ENCODE measurements at regions not wholly inside any gene's neighbourhood (a gene's known extent, or its start where the extent isn't known, plus 50 kb on each side); places are given as distances from the start of the nearest gene placed in this dataset.

DNA sequence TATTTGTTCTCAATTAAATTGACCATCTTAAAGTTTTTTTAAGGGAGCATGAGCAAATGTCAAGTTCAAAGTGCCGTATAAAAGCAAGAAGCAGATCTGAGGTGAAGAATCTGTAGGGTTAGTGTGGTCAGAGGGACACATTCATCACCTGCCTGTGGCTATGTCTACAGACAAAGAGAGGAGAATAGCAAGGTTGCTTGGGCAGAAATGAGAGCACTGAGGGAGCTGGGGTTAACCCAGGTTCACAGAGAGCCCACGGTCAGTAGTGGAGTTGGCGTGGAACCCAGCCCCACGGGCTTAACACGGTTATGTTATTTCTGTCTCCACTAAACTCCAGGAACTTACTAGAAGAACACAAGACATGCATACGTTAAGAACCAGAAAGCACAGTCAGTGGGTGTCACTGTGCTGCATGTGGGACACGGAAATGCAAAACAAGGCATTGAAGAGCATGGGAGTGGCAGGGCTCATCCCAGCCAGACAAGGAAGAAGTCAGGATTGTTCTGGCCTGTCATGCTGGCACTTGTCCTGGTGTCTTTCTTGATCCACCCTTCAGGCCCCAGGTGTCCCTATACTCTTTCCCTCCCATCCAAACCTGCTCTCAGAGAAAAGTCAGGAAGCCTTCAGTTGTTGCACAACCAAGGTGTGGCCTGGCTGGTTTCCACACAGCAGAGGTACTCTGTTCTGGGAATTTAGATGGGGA lies 95.5 kb upstream of the IVNS1ABP start:
- Histone ChIP-seq H3K36me3 (ENCODE audit: insufficient read depth, low read length) (no peaks in the 10 kb centered on the region), H3K4me1 (ENCODE audit: insufficient read depth, low read length) (no peaks in the 10 kb centered on the region), H3K4me3 (ENCODE audit: low read length) (no peak overlapping the region), H3K9me3 (ENCODE audit: low read length) (no peaks in the 10 kb centered on the region), H2AFZ (ENCODE audit: low read depth, low read length) (no peak overlapping the region), H3K27me3 (ENCODE audit: insufficient read depth, low read length) (no peaks in the 10 kb centered on the region)

- no peaks in the 10 kb centered on the region for H3K4me1 ChIP-seq (ENCODE audit: insufficient read depth, low read length)
- no peak overlapping the region for H3K4me3 ChIP-seq (ENCODE audit: low read length)
- H2AFZ ChIP-seq (ENCODE audit: low read depth, low read length), result no peak overlapping the region
- H3K9me3 ChIP-seq (ENCODE audit: low read length), result no peaks in the 10 kb centered on the region
- no peaks in the 10 kb centered on the region for H3K27me3 ChIP-seq (ENCODE audit: insufficient read depth, low read length)
- no peaks in the 10 kb centered on the region for H3K36me3 ChIP-seq (ENCODE audit: insufficient read depth, low read length)
These were observed 92.9 kb upstream of the IVNS1ABP start for GRCh38 chr1:185409763-185410528.

DNA sequence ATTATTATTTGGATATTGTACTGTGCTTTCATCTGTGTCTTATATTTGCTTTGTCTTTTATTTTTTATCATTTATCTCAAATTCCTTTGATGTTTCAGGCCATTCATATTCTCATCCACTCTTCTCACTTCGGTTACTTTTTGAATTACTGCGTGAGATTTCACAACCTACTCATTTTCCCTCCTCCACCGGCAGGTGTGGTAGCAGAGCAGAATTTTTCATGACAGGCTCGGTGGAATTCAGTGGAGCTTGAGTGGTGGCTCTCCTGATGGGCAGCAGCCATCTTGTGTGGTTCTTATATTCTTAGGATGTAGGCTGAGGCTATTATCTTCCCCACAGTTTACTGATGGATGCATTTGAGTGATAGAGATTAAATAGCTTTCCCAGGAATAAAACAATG lies 92.3 kb upstream of the IVNS1ABP start:
- Histone ChIP-seq H3K4me1 (ENCODE audit: insufficient read depth, low read length) (no peaks in the 10 kb centered on the region), H3K36me3 (ENCODE audit: insufficient read depth, low read length) (no peaks in the 10 kb centered on the region), H2AFZ (ENCODE audit: low read depth, low read length) (no peak overlapping the region), H3K27me3 (ENCODE audit: insufficient read depth, low read length) (no peaks in the 10 kb centered on the region), H3K4me3 (ENCODE audit: low read length) (no peak overlapping the region), H3K9me3 (ENCODE audit: low read length) (no peaks in the 10 kb centered on the region)

DNA sequence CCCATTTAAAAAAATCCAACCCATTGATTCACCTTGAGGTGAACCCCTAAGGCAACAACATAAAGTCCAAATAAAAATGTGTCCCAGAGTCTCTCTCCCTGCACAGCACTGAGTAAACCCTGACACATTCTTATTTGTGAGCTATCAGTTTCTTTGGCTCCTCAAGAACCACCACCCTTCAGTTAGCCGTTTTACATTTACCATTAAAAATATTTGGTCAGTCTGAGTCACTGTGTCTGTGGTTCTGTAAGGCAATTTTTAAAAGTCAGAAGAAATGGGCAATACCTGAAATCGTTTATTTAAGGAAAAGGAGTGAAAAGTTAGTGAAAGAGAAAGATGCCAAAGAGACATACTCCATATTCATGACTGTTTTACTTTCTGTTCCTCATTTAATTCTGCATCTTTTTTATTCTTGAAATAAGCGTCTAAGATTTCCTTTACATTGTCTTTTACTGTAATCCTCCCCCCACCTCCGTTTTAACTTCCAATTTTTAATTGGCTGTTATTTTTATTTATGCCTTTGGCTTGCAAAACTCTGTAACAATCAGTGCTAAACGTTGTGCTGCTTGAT lies 91.7 kb upstream of the IVNS1ABP start:
- Histone ChIP-seq H2AFZ (ENCODE audit: low read depth, low read length) (no peak overlapping the region), H3K4me3 (ENCODE audit: low read length) (no peak overlapping the region), H3K9me3 (ENCODE audit: low read length) (no peaks in the 10 kb centered on the region), H3K4me1 (ENCODE audit: insufficient read depth, low read length) (no peaks in the 10 kb centered on the region), H3K27me3 (ENCODE audit: insufficient read depth, low read length) (no peaks in the 10 kb centered on the region), H3K36me3 (ENCODE audit: insufficient read depth, low read length) (no peaks in the 10 kb centered on the region)

DNA sequence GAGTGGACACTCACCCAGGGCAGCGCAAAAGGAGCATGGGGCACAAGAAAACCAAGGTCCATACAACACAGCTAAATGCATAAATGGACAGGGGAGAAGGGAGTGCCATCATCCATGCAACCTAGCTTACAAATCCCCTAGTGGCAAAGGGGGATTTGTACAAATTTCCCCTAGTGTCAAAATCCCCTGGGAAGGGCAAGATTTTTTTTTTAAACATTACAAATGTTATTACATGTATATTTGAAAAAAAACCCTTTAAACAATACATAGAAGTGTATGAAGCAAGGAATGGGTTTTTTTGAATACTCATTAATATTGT lies 89.6 kb upstream of the IVNS1ABP start:
- peaks cover 6% of the 10 kb centered on the region for H3K4me1 ChIP-seq (ENCODE audit: insufficient read depth, low read length)
- no peaks in the 10 kb centered on the region for H3K9me3 ChIP-seq (ENCODE audit: low read length)
- no peaks in the 10 kb centered on the region for H3K36me3 ChIP-seq (ENCODE audit: insufficient read depth, low read length)
- H3K4me3 ChIP-seq (ENCODE audit: low read length), result no peak overlapping the region
- no peak overlapping the region for H2AFZ ChIP-seq (ENCODE audit: low read depth, low read length)
- H3K27me3 ChIP-seq (ENCODE audit: insufficient read depth, low read length), result no peaks in the 10 kb centered on the region

- Histone ChIP-seq H3K27me3 (ENCODE audit: insufficient read depth, low read length) (no peaks in the 10 kb centered on the region), H3K9me3 (ENCODE audit: low read length) (no peaks in the 10 kb centered on the region), H2AFZ (ENCODE audit: low read depth, low read length) (no peak overlapping the region), H3K4me1 (ENCODE audit: insufficient read depth, low read length) (peaks cover 7% of the 10 kb centered on the region), H3K4me3 (ENCODE audit: low read length) (no peak overlapping the region), H3K36me3 (ENCODE audit: insufficient read depth, low read length) (no peaks in the 10 kb centered on the region)
These were observed 89.1 kb upstream of the IVNS1ABP start for GRCh38 chr1:185406006-185406690.

GRCh38 chr1:185404907-185405568 lies 88.0 kb upstream of the IVNS1ABP start:
- Histone ChIP-seq H3K4me1 (ENCODE audit: insufficient read depth, low read length) (peaks cover 10% of the 10 kb centered on the region), H3K4me3 (ENCODE audit: low read length) (no peak overlapping the region), H3K27me3 (ENCODE audit: insufficient read depth, low read length) (no peaks in the 10 kb centered on the region)

DNA sequence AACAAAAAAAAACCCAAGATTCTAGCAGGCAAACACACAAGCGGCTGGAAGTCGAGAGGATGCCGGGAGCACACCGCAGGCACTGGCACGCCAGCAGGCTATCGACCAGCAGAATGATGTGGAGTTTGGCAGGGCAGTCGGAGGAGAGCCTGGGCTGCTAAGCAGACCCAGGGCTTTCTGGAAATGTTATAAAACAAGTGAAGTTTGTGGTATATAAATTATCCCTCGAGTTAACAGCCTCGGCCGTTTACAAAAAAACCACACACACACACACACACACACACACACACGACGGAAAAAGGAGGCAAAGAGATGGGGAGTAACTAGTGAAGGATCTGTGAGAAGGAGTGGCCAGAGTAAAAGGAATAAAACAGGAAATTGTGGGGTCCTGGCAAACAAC lies 87.2 kb upstream of the IVNS1ABP start:
- Histone ChIP-seq H3K4me3 (ENCODE audit: low read length) (no peak overlapping the region), H3K36me3 (ENCODE audit: insufficient read depth, low read length) (no peaks in the 10 kb centered on the region), H3K27me3 (ENCODE audit: insufficient read depth, low read length) (no peaks in the 10 kb centered on the region)

More at GRCh38 chr1:185404907-185405568, 88.0 kb upstream of the IVNS1ABP start:
- no peaks in the 10 kb centered on the region for H3K36me3 ChIP-seq (ENCODE audit: insufficient read depth, low read length)
- no peak overlapping the region for H2AFZ ChIP-seq (ENCODE audit: low read depth, low read length)
- H3K9me3 ChIP-seq (ENCODE audit: low read length), result no peaks in the 10 kb centered on the region

DNA sequence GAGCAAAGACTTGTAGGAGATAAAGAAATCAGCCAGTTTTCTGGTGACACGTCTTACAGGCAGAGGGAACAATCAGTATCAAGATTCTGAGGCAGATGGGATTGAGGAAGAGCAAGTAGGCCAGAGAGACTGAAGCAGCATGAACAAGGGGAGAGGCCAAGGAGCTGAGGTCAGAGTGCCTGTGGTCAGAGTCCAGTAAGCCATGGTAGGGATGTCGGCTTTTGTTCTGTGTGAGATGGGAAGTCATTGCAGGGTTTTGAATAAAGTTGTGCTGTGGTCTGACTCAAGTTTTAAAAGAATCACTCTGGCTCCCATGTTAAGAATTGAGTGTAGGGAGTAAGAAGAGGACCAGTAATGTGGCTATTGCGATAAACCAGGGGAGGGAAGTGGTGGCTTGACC lies 85.9 kb upstream of the IVNS1ABP start:
- H3K9me3 ChIP-seq (ENCODE audit: low read length), result no peaks in the 10 kb centered on the region
- H3K4me3 ChIP-seq (ENCODE audit: low read length), result no peak overlapping the region
- H3K36me3 ChIP-seq (ENCODE audit: insufficient read depth, low read length), result no peaks in the 10 kb centered on the region
- H2AFZ ChIP-seq (ENCODE audit: low read depth, low read length), result no peak overlapping the region
- H3K4me1 ChIP-seq (ENCODE audit: insufficient read depth, low read length), result peaks cover 10% of the 10 kb centered on the region
- H3K27me3 ChIP-seq (ENCODE audit: insufficient read depth, low read length), result no peaks in the 10 kb centered on the region

More for the DNA sequence above, 87.2 kb upstream of the IVNS1ABP start:
- Histone ChIP-seq H3K4me1 (ENCODE audit: insufficient read depth, low read length) (peaks cover 10% of the 10 kb centered on the region), H3K9me3 (ENCODE audit: low read length) (no peaks in the 10 kb centered on the region), H2AFZ (ENCODE audit: low read depth, low read length) (no peak overlapping the region)

GRCh38 chr1:185401019-185401418 lies 84.0 kb upstream of the IVNS1ABP start:
- H2AFZ ChIP-seq (ENCODE audit: low read depth, low read length), result no peak overlapping the region
- peaks cover 10% of the 10 kb centered on the region for H3K4me1 ChIP-seq (ENCODE audit: insufficient read depth, low read length)
- no peaks in the 10 kb centered on the region for H3K9me3 ChIP-seq (ENCODE audit: low read length)
- no peaks in the 10 kb centered on the region for H3K36me3 ChIP-seq (ENCODE audit: insufficient read depth, low read length)
- no peak overlapping the region for H3K4me3 ChIP-seq (ENCODE audit: low read length)
- H3K27me3 ChIP-seq (ENCODE audit: insufficient read depth, low read length), result no peaks in the 10 kb centered on the region

DNA sequence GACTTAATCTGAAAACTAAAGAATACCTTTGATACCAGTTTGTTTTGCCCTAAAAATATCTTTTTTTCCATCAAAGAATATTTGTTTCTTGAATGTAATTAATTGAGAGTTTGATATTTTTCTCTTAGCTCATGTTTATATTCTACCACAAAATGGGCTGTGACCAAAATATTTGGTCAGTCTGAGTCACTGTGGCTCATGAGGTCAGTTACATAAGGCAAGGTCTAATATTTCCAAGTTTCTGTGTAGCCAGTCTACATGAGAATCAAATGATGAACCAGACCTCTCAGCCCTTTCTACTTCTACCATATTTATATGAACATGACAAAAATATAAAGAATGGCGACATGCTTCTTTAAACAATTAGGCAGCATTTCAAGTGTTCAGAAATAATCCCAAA lies 83.0 kb upstream of the IVNS1ABP start:
- no peaks in the 10 kb centered on the region for H3K36me3 ChIP-seq (ENCODE audit: insufficient read depth, low read length)

DNA sequence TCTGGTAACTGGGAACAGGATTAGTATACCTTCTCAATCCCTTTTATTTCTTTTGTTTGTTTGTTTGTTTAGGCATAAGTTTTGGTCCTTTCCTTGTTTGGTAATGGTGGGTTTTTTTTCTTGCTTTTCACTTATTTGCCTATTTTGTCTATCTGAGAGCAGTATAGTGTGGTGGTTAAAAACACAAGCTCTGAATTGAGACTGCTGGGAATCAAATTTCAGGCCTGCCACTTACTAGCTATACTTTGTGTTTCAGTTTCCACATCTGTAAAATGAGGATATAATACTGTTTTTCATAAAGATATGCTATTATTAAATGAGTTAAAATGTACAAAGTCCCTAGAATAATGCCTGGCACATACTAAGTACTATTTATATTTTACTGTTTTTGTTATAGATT lies 81.6 kb upstream of the IVNS1ABP start:
- Histone ChIP-seq H3K9me3 (ENCODE audit: low read length) (no peaks in the 10 kb centered on the region), H3K27me3 (ENCODE audit: insufficient read depth, low read length) (no peaks in the 10 kb centered on the region), H2AFZ (ENCODE audit: low read depth, low read length) (no peak overlapping the region), H3K4me3 (ENCODE audit: low read length) (no peak overlapping the region), H3K4me1 (ENCODE audit: insufficient read depth, low read length) (peaks cover 10% of the 10 kb centered on the region), H3K36me3 (ENCODE audit: insufficient read depth, low read length) (no peaks in the 10 kb centered on the region)

More for the DNA sequence above, 83.0 kb upstream of the IVNS1ABP start:
- Histone ChIP-seq H3K9me3 (ENCODE audit: low read length) (no peaks in the 10 kb centered on the region), H3K4me1 (ENCODE audit: insufficient read depth, low read length) (peaks cover 10% of the 10 kb centered on the region), H3K27me3 (ENCODE audit: insufficient read depth, low read length) (no peaks in the 10 kb centered on the region), H2AFZ (ENCODE audit: low read depth, low read length) (no peak overlapping the region), H3K4me3 (ENCODE audit: low read length) (no peak overlapping the region)

- Histone ChIP-seq H2AFZ (ENCODE audit: low read depth, low read length) (no peak overlapping the region), H3K4me1 (ENCODE audit: insufficient read depth, low read length) (peaks cover 9% of the 10 kb centered on the region), H3K9me3 (ENCODE audit: low read length) (no peaks in the 10 kb centered on the region), H3K4me3 (ENCODE audit: low read length) (no peak overlapping the region), H3K36me3 (ENCODE audit: insufficient read depth, low read length) (no peaks in the 10 kb centered on the region), H3K27me3 (ENCODE audit: insufficient read depth, low read length) (no peaks in the 10 kb centered on the region)
These were observed 81.0 kb upstream of the IVNS1ABP start for GRCh38 chr1:185398022-185398421.

Measured in neuron (in vitro differentiated cells).